HG02610 (cell line): ENCODE measurements at regions not wholly inside any gene's neighbourhood (a gene's known extent, or its start where the extent isn't known, plus 50 kb on each side); places are given as distances from the start of the nearest gene placed in this dataset.

Experiments
- ATAC-seq: cut with Tn5 transposase; IDR thresholded peaks from one replicate; pipeline ENCODE4 v1.9.1; 2021; ENCODE audit warnings: mild to moderate bottlenecking, moderate library complexity; ENCODE audit not compliant: unreplicated experiment

- no peak for ATAC-seq
Measured at GRCh38 chr21:27448960-27449359, 482.1 kb upstream of the ADAMTS5 start.

GRCh38 chr21:27447843-27448242 is 481.0 kb upstream of the ADAMTS5 start:
- ATAC-seq: no peak

DNA sequence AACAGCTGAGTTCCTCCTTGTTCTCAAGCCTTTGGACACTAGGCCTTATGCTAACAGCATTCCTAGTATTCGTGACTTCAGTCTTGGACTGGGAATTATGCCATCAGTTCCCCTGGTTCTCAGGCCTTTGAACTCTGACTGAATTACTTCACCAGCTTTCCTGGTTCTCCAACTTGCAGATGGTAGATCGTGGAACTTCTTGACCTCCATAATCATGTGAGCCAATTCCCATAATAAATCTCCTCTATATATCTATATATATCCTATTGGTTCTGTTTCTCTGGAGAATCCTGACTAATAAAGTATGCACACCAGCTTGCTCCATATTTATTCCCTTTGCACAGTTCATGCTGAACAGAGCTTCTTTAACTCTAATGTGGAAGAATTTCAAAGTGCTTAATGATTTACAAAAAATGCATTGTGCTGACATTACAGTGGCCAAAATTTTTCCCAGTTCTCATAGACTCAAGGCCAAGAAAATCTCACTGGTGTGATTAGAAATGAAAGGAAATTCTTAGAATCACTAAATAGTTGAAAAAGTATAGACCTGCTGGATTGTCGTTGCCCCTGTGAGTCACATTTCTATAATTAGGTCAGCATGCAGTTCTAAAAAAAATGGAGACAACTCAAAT is 462.9 kb upstream of the ADAMTS5 start:
- ATAC-seq: no peak

- no peak for ATAC-seq
Measured at GRCh38 chr21:27426196-27426595, 459.3 kb upstream of the ADAMTS5 start.

DNA sequence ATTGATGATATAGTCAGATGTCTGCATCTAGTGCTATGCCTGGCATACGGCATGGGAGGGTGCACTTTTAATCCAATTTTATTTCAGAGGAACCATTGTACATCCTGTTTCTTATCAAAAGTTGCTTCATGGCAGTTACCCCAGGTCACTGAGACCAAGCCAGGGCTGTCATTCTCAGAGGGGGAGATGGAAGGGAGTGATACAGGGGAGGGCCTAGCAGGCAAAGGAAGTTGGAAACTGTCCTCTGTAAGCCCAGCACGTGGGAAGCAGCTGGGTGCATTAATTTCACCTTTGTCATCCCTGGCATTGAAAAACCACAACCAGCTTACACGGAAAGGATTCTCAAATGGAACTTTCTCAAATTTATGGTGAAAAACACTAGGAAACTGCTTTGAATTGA is 458.7 kb upstream of the ADAMTS5 start:
- no peak for ATAC-seq

GRCh38 chr21:27425172-27425571 is 458.3 kb upstream of the ADAMTS5 start:
- no peak for ATAC-seq

- no peak for ATAC-seq
Measured at GRCh38 chr21:27424601-27425000, 457.7 kb upstream of the ADAMTS5 start.

DNA sequence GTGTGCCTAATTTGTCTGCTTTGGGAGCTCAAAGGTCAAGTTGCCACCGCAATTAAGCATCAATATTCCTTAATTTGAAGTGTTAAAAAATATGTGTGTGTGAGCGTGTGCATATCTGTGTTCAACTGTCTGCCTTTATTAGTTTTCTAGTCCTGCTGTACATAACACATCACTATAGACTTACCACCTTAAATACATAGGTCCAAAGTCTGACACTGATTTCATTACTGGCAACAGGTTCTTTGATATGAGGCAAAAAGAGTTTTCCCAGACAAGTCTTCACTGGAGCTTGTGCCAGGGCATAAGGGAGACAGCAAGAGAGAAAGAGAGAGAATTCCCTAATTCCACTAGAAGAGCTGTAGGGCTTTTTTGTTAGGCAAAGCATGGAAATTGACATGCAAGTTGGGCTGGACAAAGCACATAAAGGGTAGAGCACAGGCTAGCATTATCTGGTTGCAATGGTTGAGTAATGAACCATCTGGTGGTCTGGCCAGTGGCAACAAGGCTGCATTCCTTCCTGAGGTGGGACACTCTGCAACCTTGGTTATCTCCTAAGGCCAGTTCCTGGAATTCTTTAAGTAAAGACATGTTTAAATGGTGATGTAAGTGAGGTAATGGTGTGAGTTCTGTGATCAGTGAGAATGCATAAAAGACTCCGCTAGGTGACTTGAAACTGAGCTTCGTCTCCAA is 457.2 kb upstream of the ADAMTS5 start:
- ATAC-seq: no peak

GRCh38 chr21:27423038-27423437 is 456.1 kb upstream of the ADAMTS5 start:
- no peak for ATAC-seq

DNA sequence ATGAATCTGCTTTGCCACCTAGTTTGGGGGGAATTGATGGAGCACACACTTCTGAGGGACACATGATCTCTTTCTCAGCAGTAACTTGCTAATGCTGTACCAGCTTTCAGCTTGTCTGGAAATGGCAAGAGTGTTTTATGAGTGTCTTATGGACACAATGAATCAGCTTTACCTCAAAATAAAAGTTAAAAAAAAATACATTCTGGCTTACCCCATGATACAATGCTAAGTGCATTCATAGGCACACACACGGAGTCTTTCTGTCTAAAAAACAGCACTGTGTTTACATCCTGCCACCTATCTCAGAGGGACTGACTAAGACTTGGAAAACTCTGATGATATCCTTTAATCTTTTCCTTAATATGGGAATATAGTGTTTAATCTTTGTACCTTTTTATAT is 455.5 kb upstream of the ADAMTS5 start:
- no peak for ATAC-seq

- no peak for ATAC-seq
Measured at GRCh38 chr21:27421654-27422053, 454.8 kb upstream of the ADAMTS5 start.

DNA sequence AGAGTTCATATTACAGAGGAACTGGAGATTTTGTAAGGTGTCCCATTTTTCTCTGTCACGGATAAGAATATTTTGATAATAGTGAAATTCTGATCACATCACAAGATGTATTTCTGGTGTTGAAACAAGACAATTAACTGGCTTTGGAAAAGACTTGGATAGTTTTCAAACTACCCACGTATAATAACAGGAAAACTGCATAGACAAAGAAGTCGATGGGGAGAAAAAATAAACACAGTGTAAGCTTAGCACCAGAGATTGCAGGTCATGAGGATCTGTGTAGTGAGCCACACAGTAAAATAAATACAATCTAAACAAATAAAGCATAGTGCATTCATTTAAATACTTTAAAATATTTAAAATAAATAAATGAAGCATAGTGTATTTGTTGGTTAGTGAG is 452.3 kb upstream of the ADAMTS5 start:
- ATAC-seq: no peak

DNA sequence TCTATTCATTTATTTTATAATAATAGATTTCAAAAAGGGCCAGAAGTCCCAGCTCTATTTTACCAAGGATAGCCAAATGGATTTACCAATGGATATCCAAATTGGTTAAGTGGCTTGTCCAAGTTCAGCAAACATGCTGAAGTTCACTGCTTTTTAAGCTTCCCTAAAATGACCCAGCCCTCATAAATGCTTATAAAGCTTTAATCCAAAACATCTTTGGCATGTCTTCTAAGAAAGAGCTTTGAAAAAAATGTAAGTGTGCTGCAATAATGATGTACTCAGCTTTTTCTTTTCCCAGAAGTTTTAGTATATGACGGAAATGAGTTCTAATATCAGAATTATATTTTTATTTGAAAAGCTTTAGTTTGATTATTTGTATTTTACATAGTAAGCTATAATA is 451.5 kb upstream of the ADAMTS5 start:
- ATAC-seq: no peak

DNA sequence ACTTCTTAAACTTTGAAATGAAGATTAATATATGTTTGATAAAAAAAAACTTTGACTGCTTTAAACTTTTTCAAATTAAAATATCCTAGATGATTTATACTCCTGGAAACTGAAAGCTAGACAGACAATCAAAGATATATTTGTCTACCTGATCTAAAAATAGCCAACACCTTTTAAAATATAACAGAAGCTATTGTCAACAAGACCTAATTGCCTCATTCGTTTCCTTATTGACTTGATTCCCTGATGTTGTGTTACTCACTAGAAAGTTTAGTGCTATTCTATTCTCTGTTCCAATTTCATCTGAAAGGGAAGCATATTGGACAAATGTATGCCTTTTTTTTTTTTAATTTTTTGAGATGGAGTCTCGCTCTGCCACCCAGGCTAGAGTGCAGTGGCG is 445.6 kb upstream of the ADAMTS5 start:
- ATAC-seq: no peak

DNA sequence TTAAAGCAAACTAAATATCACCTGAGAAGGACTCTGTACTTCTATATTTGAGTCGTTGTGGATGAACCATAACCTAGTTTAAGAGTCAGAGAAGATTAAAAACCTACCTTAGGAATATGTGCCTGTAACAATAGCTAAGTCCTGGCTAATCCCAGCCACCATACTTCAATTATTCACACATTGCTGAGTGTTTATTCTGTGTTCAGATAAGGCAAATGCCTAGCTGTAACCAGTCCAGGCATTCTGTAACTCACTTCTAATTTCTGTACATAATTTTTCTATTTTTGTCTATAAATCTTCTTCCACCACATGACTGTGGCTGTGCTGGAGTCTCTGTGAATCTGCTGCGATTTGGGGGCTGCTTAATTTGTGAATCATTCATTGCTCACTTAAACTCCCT is 441.9 kb upstream of the ADAMTS5 start:
- no peak for ATAC-seq

GRCh38 chr21:27407271-27407670 is 440.4 kb upstream of the ADAMTS5 start:
- no peak for ATAC-seq

DNA sequence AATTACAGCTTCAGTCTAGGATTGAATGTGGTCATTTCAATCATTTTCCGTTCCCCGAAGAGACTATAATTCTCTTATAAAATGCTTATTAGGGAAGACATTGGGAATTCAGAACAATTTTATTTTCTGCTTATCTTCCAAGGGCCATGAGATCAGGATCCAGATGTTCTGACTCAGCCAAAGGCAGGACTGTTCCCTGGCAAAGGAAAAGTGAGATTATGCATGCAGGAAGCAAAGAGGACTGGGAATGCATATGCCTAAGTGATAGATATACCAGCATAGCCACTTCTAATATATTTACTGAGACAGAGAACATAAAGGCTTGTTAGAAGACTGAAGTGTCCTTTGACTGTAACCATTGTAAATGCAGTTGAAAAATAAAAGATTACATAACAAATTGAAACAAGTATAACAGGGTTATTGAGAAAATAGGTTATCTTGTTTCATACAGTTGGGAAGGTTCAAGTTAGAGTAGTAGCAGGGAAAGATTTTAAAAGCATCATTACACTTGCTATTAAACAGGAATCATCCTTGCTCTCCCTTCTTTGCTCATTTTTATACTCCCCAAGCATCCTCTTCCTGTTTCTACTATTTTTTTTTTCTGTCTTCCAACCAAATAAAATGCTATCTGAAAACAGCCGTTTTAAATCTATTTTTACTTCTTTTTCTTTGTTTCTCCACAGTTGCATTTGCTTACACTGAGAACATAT is 439.6 kb upstream of the ADAMTS5 start:
- no peak for ATAC-seq

GRCh38 chr21:27403011-27403410 is 436.1 kb upstream of the ADAMTS5 start:
- ATAC-seq: no peak

DNA sequence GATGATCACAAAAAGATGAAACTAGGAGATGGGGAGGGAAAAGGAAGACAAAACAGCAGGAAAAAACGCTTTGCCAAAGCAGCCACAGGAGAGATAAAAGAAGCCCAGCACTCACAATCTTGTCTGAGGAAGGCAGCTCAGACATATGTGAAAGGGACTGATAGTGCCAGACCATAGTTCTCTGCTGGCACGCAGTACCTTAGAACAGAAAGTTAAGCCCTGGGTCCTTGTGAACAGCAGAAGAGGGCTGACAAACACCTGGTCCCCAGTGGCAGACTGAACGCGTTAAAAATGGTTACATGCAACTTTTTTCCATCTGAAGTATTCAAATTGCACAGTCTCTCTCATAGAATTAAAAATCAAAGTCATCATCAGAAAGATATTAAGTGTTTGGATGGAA is 433.2 kb upstream of the ADAMTS5 start:
- no peak for ATAC-seq

GRCh38 chr21:27397578-27397977 is 430.7 kb upstream of the ADAMTS5 start:
- ATAC-seq: no peak

DNA sequence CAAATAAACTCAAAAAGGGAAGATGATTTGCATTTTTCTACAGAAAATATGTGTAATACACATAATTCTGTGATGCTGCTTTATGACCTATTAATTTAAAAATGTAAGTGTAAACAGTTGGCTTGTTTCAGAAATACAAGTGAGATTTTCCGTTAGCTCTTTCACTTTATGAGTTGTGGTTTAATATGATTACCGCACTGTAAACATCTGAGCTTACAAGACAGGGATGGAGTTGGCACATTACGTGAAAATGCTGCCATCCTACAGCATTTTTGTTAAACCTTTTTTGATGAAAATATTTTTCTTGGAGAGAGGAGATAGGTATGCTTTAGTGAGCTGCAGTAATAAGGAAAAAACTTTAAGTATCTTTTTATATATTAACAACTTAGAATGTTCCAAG is 426.8 kb upstream of the ADAMTS5 start:
- no peak for ATAC-seq

DNA sequence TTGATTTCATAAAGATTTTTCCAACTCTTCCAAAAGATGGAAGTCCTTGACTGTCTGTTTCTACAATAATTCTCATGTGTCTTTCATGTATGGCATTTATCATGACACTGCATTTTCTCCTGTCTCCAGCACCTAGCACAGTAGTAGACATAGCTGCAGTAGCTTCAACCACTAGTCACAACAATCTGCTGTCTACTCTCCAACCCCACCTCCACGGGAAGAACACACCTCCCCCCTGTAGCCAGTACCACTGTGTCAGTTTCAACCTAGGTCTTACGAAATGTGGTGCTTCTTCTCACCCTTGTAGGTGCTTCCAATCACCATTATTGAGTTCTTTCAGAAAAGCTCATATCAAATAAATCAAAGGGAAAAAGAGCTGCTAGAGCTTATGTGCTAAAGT is 425.1 kb upstream of the ADAMTS5 start:
- ATAC-seq: no peak
